IMR-90 (cell line): ENCODE measurements at regions not wholly inside any gene's neighbourhood (a gene's known extent, or its start where the extent isn't known, plus 50 kb on each side); places are given as distances from the start of the nearest gene placed in this dataset.

Source experiments
- BHLHE40 ChIP-seq: fragments of 150-350 bp; IDR thresholded peaks from 2 replicates; pipeline ENCODE4 v1.6.1; 2016; ENCODE audit warnings: mild to moderate bottlenecking, low read depth, low read length
- CTCF ChIP-seq: conservative IDR thresholded peaks from 2 replicates; pipeline ENCODE4 v1.5.1; 2012; ENCODE audit warnings: mild to moderate bottlenecking, low read depth, low read length, improper control_type of control experiment
- MAFK ChIP-seq: IDR thresholded peaks from 2 replicates; pipeline ENCODE4 v1.6.1; 2012; ENCODE audit warnings: low read depth, low read length, improper control_type of control experiment
- MAZ ChIP-seq: IDR thresholded peaks from 2 replicates; pipeline ENCODE4 v1.6.1; 2012; ENCODE audit warnings: low read depth, mild to moderate bottlenecking, low read length, improper control_type of control experiment, moderate library complexity, borderline replicate concordance
- POLR2A ChIP-seq: IDR thresholded peaks from 2 replicates; pipeline ENCODE4 v1.6.1; 2012; ENCODE audit warnings: mild to moderate bottlenecking, low read depth, low read length
- SMC3 ChIP-seq: fragments of 150-350 bp; IDR thresholded peaks from 2 replicates; pipeline ENCODE4 v1.6.1; 2016; ENCODE audit warnings: low read depth, mild to moderate bottlenecking, antibody characterized with exemption, low read length, moderate library complexity

- TF ChIP-seq MAFK (no peak), CTCF (no peak), SMC3 (no peak), POLR2A (no peak), BHLHE40 (no peak), MAZ (no peak)
Measured at GRCh38 chr12:88665071-88665470, 84.8 kb upstream of the KITLG start.
